ENCODE measurements at regions not wholly inside any gene's neighbourhood (a gene's known extent, or its start where the extent isn't known, plus 50 kb on each side); places are given as distances from the start of the nearest gene placed in this dataset.
"Not testable (repeated sequence)": the region's sequence is repeated elsewhere in the genome, so short reads cannot be mapped to it uniquely, and the experiment has no call there.

DNA sequence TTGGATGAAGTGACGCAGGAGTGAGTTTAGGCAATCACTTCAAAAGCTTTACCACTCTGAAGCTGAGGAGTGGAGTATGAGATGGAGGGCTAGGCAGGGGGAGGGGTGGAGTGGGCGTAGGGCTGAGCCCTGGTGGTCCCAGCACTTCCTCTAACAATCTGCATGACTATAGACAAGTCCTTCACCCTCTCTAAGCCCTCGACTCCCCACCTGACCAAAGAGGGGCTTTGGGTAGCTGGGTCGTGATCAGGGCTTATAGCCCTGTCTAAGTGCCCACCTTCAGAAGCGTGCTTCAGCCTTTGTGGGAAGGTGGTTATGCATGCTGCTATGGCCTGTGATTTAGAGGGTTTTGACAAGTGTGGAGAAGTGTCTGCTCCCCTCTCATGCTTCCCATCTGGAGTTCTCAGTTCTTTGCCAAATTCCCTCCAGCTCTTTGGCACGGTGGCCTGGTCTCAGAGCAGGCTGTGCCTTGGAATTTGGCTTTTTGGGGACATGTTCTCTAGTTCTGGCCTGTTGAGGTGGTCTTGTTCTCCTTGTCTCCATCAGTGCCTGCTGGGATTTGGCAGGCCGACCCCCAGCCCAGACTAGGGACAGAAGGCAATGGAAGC is 53.0 kb downstream of the ACTBL2 start:
- no peak for DNase-seq
- H3K36me3 ChIP-seq: no peaks in the 10 kb centered on the region
- H3K4me3 ChIP-seq: no peak overlapping the region
- no peak for ATAC-seq
- no peak for FAIRE-seq
- peaks cover 0 to 11% (median under 1%) of the 10 kb centered on the region in 3 donors for H3K4me1 ChIP-seq
- no peaks in the 10 kb centered on the region for H3K27me3 ChIP-seq
- WGBS, 2 donors: 89 to 94% methylated on average over 7 of the region's 7 CpGs
- TF ChIP-seq, protein P1, sequence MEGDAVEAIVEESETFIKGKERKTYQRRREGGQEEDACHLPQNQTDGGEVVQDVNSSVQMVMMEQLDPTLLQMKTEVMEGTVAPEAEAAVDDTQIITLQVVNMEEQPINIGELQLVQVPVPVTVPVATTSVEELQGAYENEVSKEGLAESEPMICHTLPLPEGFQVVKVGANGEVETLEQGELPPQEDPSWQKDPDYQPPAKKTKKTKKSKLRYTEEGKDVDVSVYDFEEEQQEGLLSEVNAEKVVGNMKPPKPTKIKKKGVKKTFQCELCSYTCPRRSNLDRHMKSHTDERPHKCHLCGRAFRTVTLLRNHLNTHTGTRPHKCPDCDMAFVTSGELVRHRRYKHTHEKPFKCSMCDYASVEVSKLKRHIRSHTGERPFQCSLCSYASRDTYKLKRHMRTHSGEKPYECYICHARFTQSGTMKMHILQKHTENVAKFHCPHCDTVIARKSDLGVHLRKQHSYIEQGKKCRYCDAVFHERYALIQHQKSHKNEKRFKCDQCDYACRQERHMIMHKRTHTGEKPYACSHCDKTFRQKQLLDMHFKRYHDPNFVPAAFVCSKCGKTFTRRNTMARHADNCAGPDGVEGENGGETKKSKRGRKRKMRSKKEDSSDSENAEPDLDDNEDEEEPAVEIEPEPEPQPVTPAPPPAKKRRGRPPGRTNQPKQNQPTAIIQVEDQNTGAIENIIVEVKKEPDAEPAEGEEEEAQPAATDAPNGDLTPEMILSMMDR (IDR thresholded peaks at IDR 0.05): no peak
- H3K27ac ChIP-seq: no peak overlapping the region
- intact Hi-C loops (cut with DNase I): no loop called here
- no peaks in the 10 kb centered on the region for H3K9me3 ChIP-seq

- ATAC-seq; H3K4me1 ChIP-seq; intact Hi-C loops (cut with DNase I); H3K27me3 ChIP-seq; H3K4me3 ChIP-seq; H3K9me3 ChIP-seq; H3K36me3 ChIP-seq; DNase-seq; H3K27ac ChIP-seq; FAIRE-seq: not testable (repeated sequence)
- 93 to 95% methylated on average over 2 of the region's 2 CpGs for WGBS, 2 donors
Measured at GRCh38 chr5:57429021-57429420, 53.6 kb downstream of the ACTBL2 start.

DNA sequence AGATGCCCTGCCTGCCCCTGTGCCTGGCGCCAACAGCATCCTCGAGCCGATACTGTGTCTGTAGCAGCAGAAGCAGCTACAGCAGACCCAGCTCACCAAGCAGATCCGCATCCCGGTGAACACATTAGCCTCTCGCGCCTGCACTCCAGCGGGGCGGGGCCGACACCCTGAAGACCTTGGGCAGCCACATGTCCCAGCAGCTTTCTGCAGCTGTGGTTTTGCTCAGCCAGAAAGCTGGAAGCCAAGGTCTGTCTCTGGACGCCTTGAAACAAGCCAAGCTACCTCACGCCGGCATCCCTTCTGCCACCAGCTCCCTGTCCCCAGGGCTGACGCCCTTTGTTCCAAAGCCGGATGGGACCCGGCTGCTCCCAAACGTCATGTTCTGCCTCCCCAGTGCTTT is 59.6 kb downstream of the ACTBL2 start:
- TF ChIP-seq, protein P1 (IDR thresholded peaks at IDR 0.05): no peak
- Histone ChIP-seq H3K36me3 (no peaks in the 10 kb centered on the region), H3K27ac (no peak overlapping the region), H3K4me3 (no peak overlapping the region), H3K27me3 (no peaks in the 10 kb centered on the region), H3K9me3 (no peaks in the 10 kb centered on the region), H3K4me1 (no peaks in the 10 kb centered on the region)
- intact Hi-C loops (cut with DNase I): no loop called here
- DNase-seq (no peak), FAIRE-seq (no peak), ATAC-seq (no peak)
- WGBS, 2 donors: 93 to 96% methylated on average over 17 of the region's 17 CpGs

DNA sequence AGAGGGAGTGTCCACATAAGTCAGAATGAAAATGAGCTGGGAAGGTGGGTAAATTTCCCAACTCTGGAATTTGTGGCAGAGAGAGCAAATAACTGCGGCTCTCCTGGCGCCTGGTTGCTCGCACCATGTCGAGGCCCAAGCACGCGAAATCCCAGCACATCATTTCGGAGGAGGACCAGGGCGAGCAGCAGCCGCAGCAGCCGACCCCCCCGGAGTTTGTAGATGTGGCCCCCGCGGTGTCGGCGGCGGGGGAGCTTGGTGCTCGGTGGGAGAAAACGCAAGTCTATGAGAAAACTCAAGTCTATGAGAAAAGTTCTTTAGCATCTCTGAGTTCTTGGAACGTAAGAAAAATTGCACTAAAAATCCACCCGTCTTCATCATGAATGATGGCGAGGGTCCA is 60.3 kb downstream of the ACTBL2 start:
- no peak for ATAC-seq
- H3K4me3 ChIP-seq: no peak overlapping the region
- no peaks in the 10 kb centered on the region for H3K9me3 ChIP-seq
- no peak for DNase-seq
- FAIRE-seq: no peak
- WGBS, 2 donors: 95% methylated on average over 21 of the region's 21 CpGs
- no peaks in the 10 kb centered on the region for H3K27me3 ChIP-seq
- H3K36me3 ChIP-seq: no peaks in the 10 kb centered on the region
- intact Hi-C loops (cut with DNase I): no loop called here
- TF ChIP-seq, protein P1 (IDR thresholded peaks at IDR 0.05): no peak
- H3K4me1 ChIP-seq: no peaks in the 10 kb centered on the region
- no peak overlapping the region for H3K27ac ChIP-seq

- DNase-seq (no peak), ATAC-seq (no peak), FAIRE-seq (no peak)
- Histone ChIP-seq H3K4me3 (no peak overlapping the region), H3K27ac (no peak overlapping the region), H3K4me1 (peaks cover 6 to 9% (median 7%) of the 10 kb centered on the region in 3 donors), H3K9me3 (no peaks in the 10 kb centered on the region), H3K36me3 (no peaks in the 10 kb centered on the region), H3K27me3 (no peaks in the 10 kb centered on the region)
- TF ChIP-seq, protein P1 (IDR thresholded peaks at IDR 0.05): no peak
- intact Hi-C loops (cut with DNase I): no loop called here
- WGBS, 2 donors: 81 to 86% methylated on average over 3 of the region's 3 CpGs
Measured at GRCh38 chr5:57420801-57421200, 61.8 kb downstream of the ACTBL2 start.

All from pancreas (tissue), 10 donors.